HepG2 (cell line): ENCODE measurements at regions not wholly inside any gene's neighbourhood (a gene's known extent, or its start where the extent isn't known, plus 50 kb on each side); places are given as distances from the start of the nearest gene placed in this dataset.

Experiments
- ATAC-seq: fragments of 200-7000 bp; cut with Tn5 transposase; 3 replicates; pipeline ENCODE4 v1.9.1; 2020; ENCODE audit warnings: mild to moderate bottlenecking, moderate library complexity
- BruUV-seq: library from RNA; stranded (reverse); fragments of 400-500 nt; replicated peaks from 2 replicates; lab custom pipeline; 2021; lab: Mats Ljungman, UMichigan
- CTCF ChIA-PET: fragments of 300-600 bp; formaldehyde crosslinking; extraction: SDS; loops from one replicate; lab custom pipeline; 2021; ENCODE audit warnings: low total read pairs, inconsistent platforms, low intra/inter-chr PET ratio; lab: Yijun Ruan, JAX
- POLR2A ChIA-PET: fragments of 350-600 bp; sonication (Branson Sonifier 250); formaldehyde crosslinking; loops from one replicate; lab custom pipeline; 2020; ENCODE audit warnings: antibody characterized with exemption, inconsistent platforms; lab: Yijun Ruan, JAX
- DNase-seq: peaks from one replicate; pipeline ENCODE4 v3.0.0-alpha.2; 2015; ENCODE audit warnings: low spot score
- FAIRE-seq: peaks from 3 replicates; lab custom pipeline; 2011; peaks lifted over from hg19 to GRCh38; lab: Jason Lieb, UNC
- H2AFZ ChIP-seq: one replicate; pipeline ENCODE4 v1.6.1; 2011; ENCODE audit warnings: low read length, inconsistent platforms
- H3K27ac ChIP-seq: fragments of 300-600 bp; 3 replicates; pipeline ENCODE4 v1.8.0; 2011; ENCODE audit warnings: mixed run types, mild to moderate bottlenecking, mixed read lengths, low read length, inconsistent platforms; ENCODE audit not compliant: insufficient read depth; ENCODE audit errors: extremely low read length
- H3K27me3 ChIP-seq, 2 experiments: fragments of 200-600 bp in 1 of 2; 2 replicates in 1 of 2; 3 replicates in 1 of 2; pipeline versions ENCODE4 v1.6.0 to v1.8.0; 2011; ENCODE audit warnings: low read length in 2 of 2, mild to moderate bottlenecking in 2 of 2, moderate library complexity in 2 of 2, inconsistent platforms in 1 of 2; ENCODE audit not compliant: insufficient read depth in 2 of 2, control insufficient read depth in 1 of 2
- H3K36me3 ChIP-seq, 2 experiments: fragments of 200-600 bp in 1 of 2; replicated peaks in 1 of 2; 2 replicates in 1 of 2; 3 replicates in 1 of 2; pipeline versions ENCODE4 v1.5.1 to v1.8.0; 2011; ENCODE audit warnings: low read length in 2 of 2, inconsistent platforms in 1 of 2; ENCODE audit not compliant: insufficient read depth in 2 of 2, control insufficient read depth in 1 of 2
- H3K4me1 ChIP-seq: 2 replicates; pipeline ENCODE4 v1.5.1; 2012; ENCODE audit warnings: low read length, inconsistent platforms; ENCODE audit not compliant: insufficient read depth
- H3K4me2 ChIP-seq: 2 replicates; pipeline ENCODE4 v1.6.0; 2011; ENCODE audit warnings: low read depth, low read length, inconsistent platforms
- H3K4me3 ChIP-seq, 3 experiments: fragments of 200-600 bp in 1 of 3; sonication (generic), shearing (Covaris generic) in 1 of 3; replicated peaks in 1 of 3; 2 replicates each; pipeline ENCODE4 v1.5.1; 2011 to 2016; ENCODE audit warnings: low read length in 3 of 3, inconsistent platforms in 2 of 3, low read depth in 2 of 3, mild to moderate bottlenecking in 2 of 3, control low read depth in 1 of 3, mixed read lengths in 1 of 3; ENCODE audit not compliant: insufficient read depth in 1 of 3
- H3K79me2 ChIP-seq: one replicate; pipeline ENCODE4 v1.6.1; 2011; ENCODE audit warnings: low read length, inconsistent platforms; ENCODE audit not compliant: insufficient read depth
- H3K9ac ChIP-seq: 2 replicates; pipeline ENCODE4 v1.6.0; 2011; ENCODE audit warnings: mild to moderate bottlenecking, low read depth, low read length, inconsistent platforms; ENCODE audit not compliant: insufficient read depth
- H3K9me3 ChIP-seq: 2 replicates; pipeline ENCODE4 v1.5.1; 2012; ENCODE audit warnings: mild to moderate bottlenecking, low read length
- H4K20me1 ChIP-seq: 2 replicates; pipeline ENCODE4 v1.6.0; 2011; ENCODE audit warnings: inconsistent platforms, mild to moderate bottlenecking, low read length, moderate library complexity; ENCODE audit not compliant: insufficient read depth
- E2F2 ChIP-seq: sonication (generic); formaldehyde crosslinking; IDR thresholded peaks from 2 replicates; pipeline ENCODE4 v1.4.0; 2020; ENCODE audit warnings: missing genetic modification reagents, borderline replicate concordance
- MAFF ChIP-seq: IDR thresholded peaks from 2 replicates; pipeline ENCODE4 v1.6.1; 2011; ENCODE audit warnings: low read depth, low read length, improper control_type of control experiment
- MAFK ChIP-seq, 2 experiments: IDR thresholded peaks in 1 of 2; conservative IDR thresholded peaks in 1 of 2; 2 replicates each; pipeline ENCODE4 v1.6.1; 2011; ENCODE audit warnings: improper control_type of control experiment in 2 of 2, low read length in 2 of 2
- NFATC3 ChIP-seq: sonication (generic); formaldehyde crosslinking; IDR thresholded peaks from 2 replicates; pipeline ENCODE4 v1.5.1; 2020; ENCODE audit warnings: mild to moderate bottlenecking, missing genetic modification reagents
- TFDP2 ChIP-seq: sonication (generic); formaldehyde crosslinking; IDR thresholded peaks from 2 replicates; pipeline ENCODE4 v1.4.0; 2020; ENCODE audit warnings: missing genetic modification reagents
- ZNF564 ChIP-seq: sonication (generic); formaldehyde crosslinking; IDR thresholded peaks from 2 replicates; pipeline ENCODE4 v1.8.1; 2023; ENCODE audit warnings: mild to moderate bottlenecking, missing genetic modification reagents
- ZNF775 ChIP-seq: sonication (generic); formaldehyde crosslinking; IDR thresholded peaks from 2 replicates; pipeline ENCODE4 v1.4.0; 2020; ENCODE audit warnings: missing genetic modification reagents, mild to moderate bottlenecking, moderate library complexity, borderline replicate concordance
- WGBS: methylation state at CpG from one replicate; pipeline ENCODE4 v1.1.6; 2017; ENCODE audit warnings: low lambda C conversion rate; 5-methylcytosine and 5-hydroxymethylcytosine counted together
- in situ Hi-C: cut with HindIII; loops from 2 replicates; pipeline ENCODE4 v1.10.0; 2017; ENCODE audit warnings: low pct_unique_long_range_greater_than_20kb; ENCODE audit not compliant: extremely low pct_ligation_motif_present
- intact Hi-C: fragments of 100-400 bp; cut with micrococcal nuclease; formaldehyde crosslinking; loops from one replicate; pipeline ENCODE4 v1.10.0; 2022; ENCODE audit not compliant: unreplicated experiment

DNA sequence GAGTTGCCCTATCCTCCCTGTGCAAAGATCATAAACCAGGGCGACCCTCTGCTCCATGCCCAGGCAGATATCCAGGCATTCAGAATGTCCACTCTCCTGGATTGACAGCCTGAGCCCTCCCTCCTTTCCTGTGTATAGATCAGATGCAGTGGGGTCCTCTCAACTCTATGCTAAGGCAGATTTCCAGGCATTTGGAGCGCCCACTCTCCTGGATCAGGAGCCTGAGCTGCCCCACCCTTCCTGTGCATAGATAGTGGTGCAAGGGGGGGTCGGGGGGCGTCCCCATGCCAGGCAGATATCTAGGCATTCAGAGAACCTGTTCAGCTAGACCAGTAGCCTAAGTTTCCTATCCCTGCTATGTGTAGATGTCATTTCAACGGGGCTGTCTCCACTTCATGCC lies 941.1 kb downstream of the PCDH19 start (continued):
- TF ChIP-seq E2F2 (CRISPR knock-in tag): no peak
- no peak for TF ChIP-seq NFATC3

DNA sequence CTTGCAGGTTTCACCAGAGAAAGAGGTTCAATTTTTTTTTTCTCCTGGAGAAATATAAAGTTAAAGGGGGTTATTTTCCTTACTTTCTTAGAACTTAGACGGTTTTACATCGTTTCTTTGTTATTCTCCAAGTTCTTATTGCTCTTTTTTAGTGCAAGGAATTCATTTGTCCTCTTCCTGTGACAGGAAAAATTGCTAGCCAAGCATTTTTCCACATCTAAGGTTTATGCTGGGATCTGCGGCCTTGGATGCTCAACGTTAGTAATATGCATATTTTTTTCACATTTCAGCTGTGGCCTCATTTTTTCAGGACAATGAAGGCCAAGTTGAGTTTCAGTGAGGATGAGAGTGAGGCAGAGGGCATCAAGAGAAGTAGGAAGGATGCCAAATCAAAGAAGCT lies 948.9 kb downstream of the PCDH19 start:
- in situ Hi-C loops: no loop called here
- Histone ChIP-seq H3K27me3 (no peaks in the 10 kb centered on the region), H3K9me3 (no peaks in the 10 kb centered on the region), H3K9ac (no peak overlapping the region), H3K4me1 (no peaks in the 10 kb centered on the region), H2AFZ (no peak overlapping the region), H3K79me2 (no peaks in the 10 kb centered on the region), H3K4me3 (no peak overlapping the region), H3K27ac (no peak overlapping the region), H4K20me1 (no peaks in the 10 kb centered on the region), H3K4me2 (no peak overlapping the region), H3K36me3 (no peaks in the 10 kb centered on the region)
- ChIA-PET POLR2A (no interaction called here), CTCF (no interaction called here)
- TF ChIP-seq TFDP2 (no peak), ZNF564 (CRISPR knock-in tag) (no peak), MAFF (peak; percentile 47), MAFK (conservative IDR thresholded peaks at IDR 0.05 in 1 of 2, IDR thresholded peaks at IDR 0.05 in 1 of 2; ENCODE audit: low read length in 2 of 2) (peak; percentile 26 to 52), ZNF775 (CRISPR knock-in tag) (no peak)
- FAIRE-seq (no peak), ATAC-seq (no peak), DNase-seq (no peak)
- intact Hi-C loops: no loop called here
- no TSS peak for BruUV-seq
- 11% methylated on average over 4 of the region's 4 CpGs for WGBS
